HL-60/S4 treated with phorbol 12-myristate 13-acetate at 8.2 ng/mL for 4 days and 3 days (cell line): ENCODE measurements at regions not wholly inside any gene's neighbourhood (a gene's known extent, or its start where the extent isn't known, plus 50 kb on each side); places are given as distances from the start of the nearest gene placed in this dataset.

ENCODE experiments used
- in situ Hi-C: fragments of 300-500 bp; cut with MboI; formaldehyde crosslinking; loops from 2 replicates; pipeline ENCODE4 v1.15.0; 2022; ENCODE audit warnings: low sequenced_read_pairs

DNA sequence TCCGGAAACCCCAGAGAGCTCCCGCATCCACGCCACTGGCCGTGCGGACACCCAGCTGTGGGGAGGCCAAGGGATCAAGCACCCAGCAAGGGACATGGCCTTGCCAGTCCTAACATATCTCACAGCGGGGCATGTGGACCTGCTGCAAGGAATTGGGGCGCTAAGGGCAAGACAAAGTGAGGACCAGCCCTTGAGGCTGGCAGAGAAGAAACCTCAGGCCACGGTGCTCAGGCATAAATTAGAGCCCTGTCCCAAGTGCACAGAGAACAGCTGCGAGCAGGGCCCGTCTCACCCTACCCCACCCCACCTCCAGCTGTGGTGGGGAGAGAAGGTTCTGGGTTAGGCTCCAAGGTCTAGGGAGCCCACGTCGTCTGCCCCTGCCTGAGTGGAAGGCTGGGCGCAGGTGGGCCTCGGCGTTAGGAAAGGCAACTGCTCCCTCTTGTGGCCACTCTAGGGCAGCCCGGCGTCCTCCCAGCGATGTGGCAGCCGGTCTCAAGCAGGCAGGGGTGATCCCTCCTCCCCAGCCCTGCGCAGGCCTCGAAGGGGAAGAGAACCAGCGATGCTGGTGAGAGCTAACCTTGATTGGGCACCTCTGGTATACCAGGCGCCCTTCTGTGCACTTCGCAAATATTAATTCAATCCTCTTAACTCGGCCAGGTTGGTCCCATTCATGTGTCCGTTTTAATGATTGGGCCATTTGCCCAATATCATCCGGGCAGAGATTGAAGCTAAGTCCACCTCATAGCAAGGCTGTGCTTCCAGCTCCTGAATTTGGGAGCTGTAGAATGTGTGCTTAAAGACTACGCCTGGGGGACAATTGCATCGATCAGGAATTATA lies 235.8 kb downstream of the NFATC2 start:
- in situ Hi-C loops = no loop called here

DNA sequence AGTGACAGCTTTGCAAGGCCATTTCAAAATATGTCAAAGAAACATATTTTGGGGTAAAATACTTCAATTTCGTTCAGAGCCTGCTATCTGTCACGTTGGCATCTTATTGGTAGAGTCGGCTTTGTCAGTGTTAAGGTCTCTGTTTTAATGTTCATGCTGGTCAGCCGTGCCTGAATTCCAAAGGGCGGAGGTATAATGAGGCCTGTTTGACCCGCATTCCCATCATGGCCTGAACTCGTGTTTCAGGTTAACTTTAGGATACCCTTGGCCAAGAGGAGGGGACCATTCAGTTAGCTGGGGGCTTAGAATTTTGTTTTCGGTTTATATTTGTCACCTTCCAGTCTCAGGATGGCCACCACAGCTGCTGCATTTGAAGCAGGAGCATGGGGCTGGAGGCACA lies 236.4 kb downstream of the NFATC2 start:
- in situ Hi-C loops = no loop called here

- in situ Hi-C loops = no loop called here
Observed at GRCh38 chr20:51305316-51306052, 237.0 kb downstream of the NFATC2 start.

DNA sequence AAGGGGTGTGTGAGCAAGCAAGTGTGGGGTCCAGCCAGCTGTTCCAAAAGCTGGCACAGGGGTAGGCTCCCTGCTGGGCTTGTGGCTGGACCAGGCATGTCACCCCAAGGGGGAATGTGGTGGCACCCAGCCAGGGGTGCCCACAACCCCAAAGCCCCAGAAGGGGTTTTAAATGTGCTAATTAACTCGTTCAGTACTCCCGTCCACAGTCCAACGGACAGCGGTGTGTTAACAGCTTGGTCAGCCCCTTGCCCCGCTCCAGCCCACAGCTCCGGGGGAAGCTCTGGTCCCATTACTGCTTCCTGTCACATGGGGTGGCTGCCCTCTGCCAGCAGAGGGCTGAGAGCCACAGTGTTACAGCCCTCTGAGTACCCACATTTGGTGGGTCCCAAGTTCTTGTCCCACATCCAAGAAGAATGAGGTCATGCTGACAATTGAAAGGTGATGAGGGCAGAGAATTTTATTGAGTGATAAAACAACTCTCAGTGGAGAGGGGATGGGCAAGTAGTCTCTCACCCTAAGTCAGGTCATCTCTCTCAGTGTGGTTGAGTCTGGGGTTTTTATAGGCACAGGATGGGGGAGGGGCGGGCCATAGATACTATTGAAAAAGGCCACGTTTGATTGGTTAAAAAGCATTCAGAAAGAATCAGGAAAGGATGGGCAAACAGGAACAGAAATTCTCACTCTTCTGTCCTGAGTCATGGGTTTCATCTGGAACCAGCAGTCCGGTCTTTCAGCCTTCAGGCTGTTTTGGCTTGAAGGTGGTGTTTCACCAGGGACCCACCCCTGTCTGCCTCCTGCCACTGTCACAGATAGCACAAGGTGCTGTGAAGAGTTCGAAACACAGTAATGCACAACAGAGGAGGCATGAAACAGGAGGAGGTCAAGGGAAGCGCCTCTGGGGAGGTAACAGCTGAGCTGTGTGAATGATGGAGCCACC lies 238.5 kb downstream of the NFATC2 start:
- in situ Hi-C loops = no loop called here

- in situ Hi-C loops = no loop called here
Observed at GRCh38 chr20:51301026-51301425, 241.5 kb downstream of the NFATC2 start.

GRCh38 chr20:51300104-51300503 lies 242.4 kb downstream of the NFATC2 start:
- in situ Hi-C loops = no loop called here

- in situ Hi-C loops = no loop called here
Observed at GRCh38 chr20:51299413-51299812, 243.1 kb downstream of the NFATC2 start.

- in situ Hi-C loops = no loop called here
Observed at GRCh38 chr20:51298141-51298749, 244.3 kb downstream of the NFATC2 start.

GRCh38 chr20:51287628-51288413 lies 254.7 kb downstream of the NFATC2 start:
- in situ Hi-C loops = no loop called here

- in situ Hi-C loops = no loop called here
Observed at GRCh38 chr20:51286758-51287157, 255.8 kb downstream of the NFATC2 start.

DNA sequence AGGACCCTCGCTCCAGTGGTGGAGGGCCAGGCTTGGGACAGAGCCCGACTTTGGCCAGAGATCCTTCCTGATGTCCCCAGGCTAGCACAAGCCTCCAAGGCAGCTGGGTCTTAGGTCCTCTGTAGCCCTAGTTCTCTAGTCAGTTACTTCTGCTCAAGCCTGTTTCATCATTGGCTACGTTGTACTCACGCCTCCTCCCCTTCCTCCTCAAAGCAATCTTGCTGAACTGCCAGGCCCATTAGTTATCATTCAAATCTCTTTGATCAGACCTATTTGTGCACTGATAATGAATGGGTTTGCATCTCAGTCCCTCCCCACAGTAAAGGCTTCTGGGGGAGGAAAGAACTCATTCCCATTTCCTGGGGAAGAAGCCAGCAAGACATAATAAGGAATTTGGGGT lies 256.8 kb downstream of the NFATC2 start:
- in situ Hi-C loops = no loop called here

DNA sequence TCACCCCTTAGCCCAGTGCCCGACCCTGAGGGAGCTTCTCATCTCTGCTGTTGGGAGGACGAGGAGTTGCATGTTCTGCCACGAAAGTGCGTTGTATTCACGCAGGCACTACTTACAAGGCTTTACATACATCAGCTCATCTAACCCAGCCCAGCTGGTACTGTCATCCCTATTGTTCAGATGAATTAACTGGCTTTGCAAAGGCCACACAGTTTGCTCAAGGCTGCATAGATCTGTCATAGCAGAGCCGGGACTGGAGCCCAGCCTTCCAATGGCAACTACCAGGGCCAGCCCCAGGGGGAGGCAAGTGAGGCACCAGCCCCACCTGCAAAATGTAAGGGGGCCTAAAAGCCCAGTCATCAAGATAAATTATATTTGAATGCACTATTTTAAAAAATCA lies 257.6 kb downstream of the NFATC2 start:
- in situ Hi-C loops = no loop called here

GRCh38 chr20:51284176-51284575 lies 258.3 kb downstream of the NFATC2 start:
- in situ Hi-C loops = no loop called here

GRCh38 chr20:51281521-51281920 lies 258.6 kb upstream of the KCNG1 start:
- in situ Hi-C loops = no loop called here

- in situ Hi-C loops = no loop called here
Observed at GRCh38 chr20:51280047-51280446, 257.1 kb upstream of the KCNG1 start.

- in situ Hi-C loops = no loop called here
Observed at GRCh38 chr20:51277961-51278360, 255.1 kb upstream of the KCNG1 start.

DNA sequence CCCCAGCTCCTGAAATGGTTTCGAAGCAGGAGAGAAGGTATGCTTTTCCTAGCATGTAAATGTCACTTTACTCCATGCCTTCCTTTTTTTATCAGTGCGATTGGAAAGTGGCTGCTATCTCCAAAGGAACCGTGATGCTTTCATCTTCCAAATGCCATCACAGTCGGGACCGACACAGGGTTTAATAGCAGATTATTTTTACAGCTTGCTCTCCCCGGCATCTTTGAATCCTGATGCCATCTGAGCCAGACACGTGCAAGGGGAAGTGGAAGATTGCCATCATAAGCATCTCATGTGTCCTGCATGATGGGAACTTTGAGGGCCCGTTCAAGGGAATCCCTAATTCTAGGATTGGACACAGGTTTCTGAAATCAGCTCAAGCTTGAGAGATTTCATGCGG lies 253.4 kb upstream of the KCNG1 start:
- in situ Hi-C loops = no loop called here

- in situ Hi-C loops = no loop called here
Observed at GRCh38 chr20:51275826-51276225, 252.9 kb upstream of the KCNG1 start.

- in situ Hi-C loops = no loop called here
Observed at GRCh38 chr20:51275181-51275580, 252.3 kb upstream of the KCNG1 start.

GRCh38 chr20:51272401-51272800 lies 249.5 kb upstream of the KCNG1 start:
- in situ Hi-C loops = no loop called here
